Gastroesophageal sphincter (tissue), 4 donors: ENCODE measurements at regions not wholly inside any gene's neighbourhood (a gene's known extent, or its start where the extent isn't known, plus 50 kb on each side); places are given as distances from the start of the nearest gene placed in this dataset.

Experiments used
- ATAC-seq: fragments of 150-250 bp; one replicate; pipeline ENCODE4 v1.9.1; 2016; ENCODE audit warnings: mild to moderate bottlenecking, moderate library complexity
- H3K27ac ChIP-seq, 4 donors: fragments of 200-600 bp; sonication (generic) in 3 of 4; 1 replicate in 3 of 4; 2 replicates in 1 of 4; pipeline ENCODE4 v1.5.1; 2016 to 2019
- H3K27me3 ChIP-seq: fragments of 200-600 bp; sonication (generic); one replicate; pipeline ENCODE4 v1.5.1; 2019
- H3K36me3 ChIP-seq, 2 donors: fragments of 200-600 bp; sonication (generic); one replicate each; pipeline ENCODE4 v1.5.1; 2019; ENCODE audit warnings: control low read depth in 1 of 2
- H3K4me1 ChIP-seq, 3 donors: fragments of 200-600 bp; sonication (generic); 1 replicate in 2 of 3; 2 replicates in 1 of 3; pipeline ENCODE4 v1.5.1; 2016 to 2019; ENCODE audit warnings: control low read depth in 2 of 3
- H3K4me3 ChIP-seq, 2 donors: fragments of 200-600 bp; sonication (generic); one replicate each; pipeline ENCODE4 v1.5.1; 2019; ENCODE audit warnings: mild to moderate bottlenecking in 1 of 2, moderate library complexity in 1 of 2
- H3K9me3 ChIP-seq, 3 donors: fragments of 200-600 bp; sonication (generic); one replicate each; pipeline ENCODE4 v1.5.1; 2017 to 2019; ENCODE audit warnings: control low read depth in 2 of 3
- CTCF ChIP-seq, 4 experiments: fragments of 200-600 bp in 2 of 4; fragments of 450-650 bp in 2 of 4; sonication (generic) in 1 of 4; IDR thresholded peaks; one replicate each; pipeline ENCODE4 v1.5.1; 2017 to 2019; ENCODE audit warnings: antibody characterized with exemption in 4 of 4, mild to moderate bottlenecking in 2 of 4, moderate library complexity in 2 of 4
- EP300 ChIP-seq: sonication (generic); formaldehyde crosslinking; IDR thresholded peaks from one replicate; pipeline ENCODE4 v1.6.1; 2017; ENCODE audit warnings: antibody characterized with exemption, mild to moderate bottlenecking
- POLR2A ChIP-seq, 2 donors: fragments of 450-650 bp; IDR thresholded peaks; one replicate each; pipeline ENCODE4 v1.6.1; 2017; ENCODE audit warnings: antibody characterized with exemption in 2 of 2, mild to moderate bottlenecking in 2 of 2, moderate library complexity in 1 of 2
- POLR2AphosphoS5 ChIP-seq: sonication (generic); formaldehyde crosslinking; IDR thresholded peaks from one replicate; pipeline ENCODE4 v1.6.1; 2017; ENCODE audit warnings: antibody characterized with exemption
- WGBS, 2 donors: methylation state at CpG; one replicate each; pipeline ENCODE4 v1.1.5; 2018; ENCODE audit warnings: low coverage in 1 of 2; 5-methylcytosine and 5-hydroxymethylcytosine counted together

GRCh38 chr11:33967451-33967850 is 75.6 kb upstream of the LMO2 start:
- H3K9me3 ChIP-seq = no peaks in the 10 kb centered on the region
- WGBS, 2 donors = 82 to 86% methylated on average over 6 of the region's 6 CpGs
- no peaks in the 10 kb centered on the region for H3K27me3 ChIP-seq
- no peaks in the 10 kb centered on the region for H3K36me3 ChIP-seq
- ATAC-seq = no peak
- no peak overlapping the region for H3K27ac ChIP-seq
- no peak overlapping the region for H3K4me3 ChIP-seq
- TF ChIP-seq CTCF (IDR thresholded peaks at IDR 0.05) = no peak
- no peak for TF ChIP-seq POLR2AphosphoS5
- TF ChIP-seq EP300 = no peak
- no peak for TF ChIP-seq POLR2A (IDR thresholded peaks at IDR 0.05)
- no peaks in the 10 kb centered on the region for H3K4me1 ChIP-seq

- no peaks in the 10 kb centered on the region for H3K27me3 ChIP-seq
- 75 to 90% methylated on average over 1 of the region's 1 CpG for WGBS, 2 donors
- no peaks in the 10 kb centered on the region for H3K9me3 ChIP-seq
- H3K4me1 ChIP-seq = no peaks in the 10 kb centered on the region
- no peak overlapping the region for H3K4me3 ChIP-seq
- no peak overlapping the region for H3K27ac ChIP-seq
- ATAC-seq = no peak
- H3K36me3 ChIP-seq = no peaks in the 10 kb centered on the region
- TF ChIP-seq EP300 (no peak), CTCF (IDR thresholded peaks at IDR 0.05) (no peak), POLR2A (IDR thresholded peaks at IDR 0.05) (no peak), POLR2AphosphoS5 (no peak)
These were observed 73.2 kb upstream of the LMO2 start for GRCh38 chr11:33965032-33965431.

- Histone ChIP-seq H3K4me3 (no peak overlapping the region), H3K9me3 (no peaks in the 10 kb centered on the region), H3K27ac (no peak overlapping the region), H3K4me1 (no peaks in the 10 kb centered on the region), H3K27me3 (no peaks in the 10 kb centered on the region), H3K36me3 (no peaks in the 10 kb centered on the region)
- ATAC-seq = no peak
- TF ChIP-seq CTCF (IDR thresholded peaks at IDR 0.05) = no peak
- no peak for TF ChIP-seq POLR2A (IDR thresholded peaks at IDR 0.05)
- no peak for TF ChIP-seq POLR2AphosphoS5
- no peak for TF ChIP-seq EP300
- WGBS, 2 donors = 45 to 80% methylated on average over 2 to 3 of the region's 3 CpGs
These were observed 68.1 kb upstream of the LMO2 start for GRCh38 chr11:33959855-33960400.

- Histone ChIP-seq H3K9me3 (no peaks in the 10 kb centered on the region), H3K4me3 (no peak overlapping the region), H3K27ac (no peak overlapping the region), H3K4me1 (no peaks in the 10 kb centered on the region), H3K27me3 (no peaks in the 10 kb centered on the region), H3K36me3 (no peaks in the 10 kb centered on the region)
- WGBS, 2 donors = 85% methylated on average over 6 of the region's 6 CpGs; no CpG with 5 or more reads in 1 of the 2 donors
- no peak for ATAC-seq
- TF ChIP-seq POLR2A (IDR thresholded peaks at IDR 0.05) = no peak
These were observed 65.5 kb upstream of the LMO2 start for GRCh38 chr11:33957304-33957917.

GRCh38 chr11:33956611-33957010 is 64.7 kb upstream of the LMO2 start:
- no peak overlapping the region for H3K4me3 ChIP-seq
- no peak overlapping the region for H3K27ac ChIP-seq
- no peaks in the 10 kb centered on the region for H3K4me1 ChIP-seq
- H3K9me3 ChIP-seq = no peaks in the 10 kb centered on the region
- no peaks in the 10 kb centered on the region for H3K27me3 ChIP-seq
- WGBS, 2 donors = 68 to 77% methylated on average over 3 of the region's 3 CpGs
- no peak for TF ChIP-seq POLR2AphosphoS5
- no peak for ATAC-seq
- no peaks in the 10 kb centered on the region for H3K36me3 ChIP-seq

- ATAC-seq = no peak
- H3K27ac ChIP-seq = no peak overlapping the region
- no peaks in the 10 kb centered on the region for H3K9me3 ChIP-seq
- no peaks in the 10 kb centered on the region for H3K36me3 ChIP-seq
- no peaks in the 10 kb centered on the region for H3K4me1 ChIP-seq
- TF ChIP-seq POLR2AphosphoS5 (no peak), CTCF (IDR thresholded peaks at IDR 0.05) (no peak)
- WGBS, 2 donors = 73% methylated on average over 3 of the region's 5 CpGs; no CpG with 5 or more reads in 1 of the 2 donors
- H3K27me3 ChIP-seq = no peaks in the 10 kb centered on the region
- H3K4me3 ChIP-seq = no peak overlapping the region
These were observed 61.4 kb upstream of the LMO2 start for GRCh38 chr11:33953289-33953688.
